K562 (cell line): ENCODE measurements at regions not wholly inside any gene's neighbourhood (a gene's known extent, or its start where the extent isn't known, plus 50 kb on each side); places are given as distances from the start of the nearest gene placed in this dataset.

Experiments
- ARID3B ChIP-seq: fragments of 250-450 bp; sonication (Bioruptor Pico); IDR thresholded peaks from 2 replicates; pipeline ENCODE4 v1.4.0; 2020; ENCODE audit warnings: borderline replicate concordance
- BCLAF1 ChIP-seq, 2 experiments: fragments of 450-650 bp in 1 of 2; IDR thresholded peaks; 2 replicates each; pipeline ENCODE4 v1.6.1; 2011 to 2017; ENCODE audit warnings: low read depth in 2 of 2, antibody characterized with exemption in 1 of 2, borderline replicate concordance in 1 of 2, low read length in 1 of 2, mild to moderate bottlenecking in 1 of 2, mixed read lengths in 1 of 2; ENCODE audit not compliant: control insufficient read depth in 1 of 2
- BHLHE40 ChIP-seq: IDR thresholded peaks from 2 replicates; pipeline ENCODE4 v1.6.1; 2011; ENCODE audit warnings: low read length, improper control_type of control experiment
- CBX2 ChIP-seq: fragments of 200-600 bp; sonication (generic); IDR thresholded peaks from one replicate; pipeline ENCODE4 v1.6.1; 2012; ENCODE audit warnings: mild to moderate bottlenecking, low read length, inconsistent platforms; ENCODE audit not compliant: insufficient read depth, poor library complexity, severe bottlenecking
- DIDO1 ChIP-seq: fragments of 450-650 bp; IDR thresholded peaks from 2 replicates; pipeline ENCODE4 v1.6.1; 2016; ENCODE audit warnings: low read depth, missing biosample characterization, missing genetic modification characterization
- FOXJ2 ChIP-seq: fragments of 200-800 bp; sonication (Bioruptor generic); IDR thresholded peaks from 2 replicates; pipeline ENCODE4 v1.6.1; 2016; ENCODE audit warnings: missing genetic modification characterization, missing compliant biosample characterization
- GABPA ChIP-seq: fragments of 200-800 bp; sonication (Bioruptor generic); conservative IDR thresholded peaks from 2 replicates; pipeline ENCODE4 v1.6.1; 2016; ENCODE audit warnings: low read depth, missing genetic modification characterization, missing compliant biosample characterization
- GTF2E2 ChIP-seq: fragments of 200-800 bp; sonication (Bioruptor generic); IDR thresholded peaks from 2 replicates; pipeline ENCODE4 v1.6.1; 2016; ENCODE audit warnings: missing genetic modification characterization, missing compliant biosample characterization
- HMGXB4 ChIP-seq: sonication (generic); formaldehyde crosslinking; IDR thresholded peaks from 2 replicates; pipeline ENCODE4 v1.8.1; 2023; ENCODE audit warnings: mild to moderate bottlenecking, missing genetic modification reagents
- HOXB6 ChIP-seq: fragments of 250-450 bp; sonication (Bioruptor Pico); IDR thresholded peaks from 2 replicates; pipeline ENCODE4 v1.5.1; 2022; ENCODE audit warnings: mild to moderate bottlenecking, borderline replicate concordance
- MNT ChIP-seq, 2 experiments: fragments of 450-650 bp; conservative IDR thresholded peaks; 2 replicates each; pipeline ENCODE4 v1.6.1; 2017; ENCODE audit warnings: mild to moderate bottlenecking in 2 of 2, moderate library complexity in 2 of 2
- NCOR1 ChIP-seq: fragments of 450-650 bp; IDR thresholded peaks from 2 replicates; pipeline ENCODE4 v1.6.1; 2016; ENCODE audit warnings: mild to moderate bottlenecking, moderate library complexity
- SNRNP70 ChIP-seq: fragments of 200-400 bp; formaldehyde crosslinking; optimal IDR thresholded peaks from 2 replicates; pipeline ENCODE3; 2017; ENCODE audit warnings: low read depth, low read length
- SRSF7 ChIP-seq: fragments of 200-400 bp; formaldehyde crosslinking; optimal IDR thresholded peaks from 2 replicates; pipeline ENCODE3; 2017; ENCODE audit warnings: mild to moderate bottlenecking, low read depth, low read length
- ZBTB33 ChIP-seq: sonication (generic); formaldehyde crosslinking; IDR thresholded peaks from 2 replicates; pipeline ENCODE4 v1.8.1; 2023; ENCODE audit warnings: mild to moderate bottlenecking, missing genetic modification reagents

GRCh38 chr11:116276051-116277044, 496.4 kb downstream of the BUD13 start (continued):
- TF ChIP-seq BCLAF1 (IDR thresholded peaks at IDR 0.05; ENCODE audit: borderline replicate concordance in 1 of 2, control insufficient read depth in 1 of 2, low read depth in 2 of 2, low read length in 1 of 2) (no peak), HOXB6 (CRISPR knock-in tag) (no peak), GABPA (no peak), MNT (conservative IDR thresholded peaks at IDR 0.05) (peak in 1 of 2 experiments; percentile 17; a peak in 1 of 4 replicates), BHLHE40 (no peak; the same call in 1 of the 2 replicates), ZBTB33 (peak; percentile 58), FOXJ2 (tag) (no peak), ARID3B (CRISPR knock-in tag) (no peak), CBX2 (no peak), NCOR1 (no peak), GTF2E2 (tag) (no peak), SRSF7 (no peak), HMGXB4 (CRISPR knock-in tag) (peak; percentile 49; the same call in 1 of the 2 replicates), SNRNP70 (no peak), DIDO1 (tag) (peak; percentile 76)
